WTC11 (cell line): ENCODE measurements at regions not wholly inside any gene's neighbourhood (a gene's known extent, or its start where the extent isn't known, plus 50 kb on each side); places are given as distances from the start of the nearest gene placed in this dataset.

ENCODE experiments used
- ATAC-seq: fragments of 200-7000 bp; cut with Tn5 transposase; 2 replicates; pipeline ENCODE4 v1.10.0; 2021; ENCODE audit warnings: mild to moderate bottlenecking, moderate library complexity
- CTCF ChIA-PET: fragments of 300-600 bp; sonication (Branson Sonifier 250); formaldehyde crosslinking; loops from one replicate; lab custom pipeline; 2021; ENCODE audit warnings: antibody characterized with exemption; lab: Charles Lee
- POLR2A ChIA-PET: fragments of 350-600 bp; sonication (Branson Sonifier 250); formaldehyde crosslinking; loops from one replicate; lab custom pipeline; 2021; ENCODE audit warnings: antibody characterized with exemption; lab: Charles Lee
- DNase-seq: peaks from one replicate; pipeline ENCODE4 v3.0.0; 2021; ENCODE audit warnings: low spot score
- H3K27ac Mint-ChIP-seq: 2 replicates; pipeline ENCODE4 v1.8.0; 2021; ENCODE audit warnings: mixed read lengths
- H3K27me3 Mint-ChIP-seq: 2 replicates; pipeline ENCODE4 v1.8.0; 2021; ENCODE audit warnings: low read depth, mild to moderate bottlenecking, moderate library complexity, mixed read lengths
- H3K36me3 Mint-ChIP-seq: 2 replicates; pipeline ENCODE4 v1.8.0; 2021; ENCODE audit warnings: mixed read lengths
- H3K4me1 Mint-ChIP-seq: 2 replicates; pipeline ENCODE4 v1.8.0; 2022; ENCODE audit warnings: mixed read lengths
- H3K4me3 Mint-ChIP-seq: 2 replicates; pipeline ENCODE4 v1.8.0; 2021; ENCODE audit warnings: mild to moderate bottlenecking, moderate library complexity, mixed read lengths
- H3K9me3 Mint-ChIP-seq: 2 replicates; pipeline ENCODE4 v1.8.0; 2021; ENCODE audit warnings: mixed read lengths
- ARID4B ChIP-seq: sonication (generic); formaldehyde crosslinking; IDR thresholded peaks from 2 replicates; pipeline ENCODE4 v1.8.0; 2023; ENCODE audit warnings: missing genetic modification reagents, mild to moderate bottlenecking, borderline replicate concordance
- ATF3 ChIP-seq: sonication (generic); formaldehyde crosslinking; conservative IDR thresholded peaks from 2 replicates; pipeline ENCODE4 v1.8.1; 2022; ENCODE audit warnings: mild to moderate bottlenecking, missing genetic modification reagents
- CDX4 ChIP-seq: fragments of 250-450 bp; sonication (Bioruptor Pico); IDR thresholded peaks from 2 replicates; pipeline ENCODE4 v1.9.0; 2021; ENCODE audit warnings: moderate library complexity, mild to moderate bottlenecking, inconsistent platforms, borderline replicate concordance
- E2F4 ChIP-seq: sonication (generic); formaldehyde crosslinking; IDR thresholded peaks from 2 replicates; pipeline ENCODE4 v1.8.1; 2022; ENCODE audit warnings: low read depth, mild to moderate bottlenecking, moderate library complexity, missing genetic modification reagents, borderline replicate concordance
- E2F5 ChIP-seq: sonication (generic); formaldehyde crosslinking; IDR thresholded peaks from 2 replicates; pipeline ENCODE4 v1.8.1; 2022; ENCODE audit warnings: mild to moderate bottlenecking, moderate library complexity, missing genetic modification reagents
- FOXP4 ChIP-seq: sonication (generic); formaldehyde crosslinking; IDR thresholded peaks from 2 replicates; pipeline ENCODE4 v1.8.0; 2022; ENCODE audit warnings: mild to moderate bottlenecking, missing genetic modification reagents
- GRHL2 ChIP-seq: fragments of 250-450 bp; sonication (Bioruptor Pico); IDR thresholded peaks from 2 replicates; pipeline ENCODE4 v1.8.0; 2022; ENCODE audit warnings: mild to moderate bottlenecking, moderate library complexity; ENCODE audit not compliant: insufficient replicate concordance, severe bottlenecking
- HMGA2 ChIP-seq: fragments of 250-450 bp; sonication (Bioruptor Pico); IDR thresholded peaks from 2 replicates; pipeline ENCODE4 v1.4.0; 2021; ENCODE audit warnings: mild to moderate bottlenecking, moderate library complexity
- HMGXB4 ChIP-seq: sonication (generic); formaldehyde crosslinking; IDR thresholded peaks from 2 replicates; pipeline ENCODE4 v1.8.1; 2023; ENCODE audit warnings: mild to moderate bottlenecking, moderate library complexity, missing genetic modification reagents
- MXD4 ChIP-seq: fragments of 250-450 bp; sonication (Bioruptor Pico); IDR thresholded peaks from 2 replicates; pipeline ENCODE4 v1.8.0; 2021; ENCODE audit warnings: mild to moderate bottlenecking, moderate library complexity, borderline replicate concordance
- SOX15 ChIP-seq: fragments of 250-450 bp; sonication (Bioruptor Pico); IDR thresholded peaks from 2 replicates; pipeline ENCODE4 v1.9.0; 2021; ENCODE audit warnings: mild to moderate bottlenecking
- ZBTB21 ChIP-seq: sonication (generic); formaldehyde crosslinking; IDR thresholded peaks from 2 replicates; pipeline ENCODE4 v1.8.1; 2023; ENCODE audit warnings: mild to moderate bottlenecking, missing genetic modification reagents, borderline replicate concordance
- ZBTB43 ChIP-seq: sonication (generic); formaldehyde crosslinking; IDR thresholded peaks from 2 replicates; pipeline ENCODE4 v1.8.1; 2023; ENCODE audit warnings: mild to moderate bottlenecking, missing genetic modification reagents
- ZNF263 ChIP-seq: sonication (generic); formaldehyde crosslinking; IDR thresholded peaks from 2 replicates; pipeline ENCODE4 v1.8.1; 2022; ENCODE audit warnings: low read depth, mild to moderate bottlenecking, moderate library complexity, missing genetic modification reagents
- ZNF532 ChIP-seq: fragments of 250-450 bp; sonication (Bioruptor Pico); IDR thresholded peaks from 2 replicates; pipeline ENCODE4 v1.9.0; 2021; ENCODE audit warnings: mild to moderate bottlenecking, borderline replicate concordance

- no peak for TF ChIP-seq E2F4
Measured at GRCh38 chrX:112997991-112998390, 157.4 kb upstream of the AMOT start (continued).

- no peaks in the 10 kb centered on the region for H3K27me3 Mint-ChIP-seq
- ATAC-seq, result no peak
- H3K27ac Mint-ChIP-seq, result no peak overlapping the region
- TF ChIP-seq E2F5 (CRISPR knock-in tag) (no peak), GRHL2 (no peak), FOXP4 (no peak), HMGA2 (CRISPR knock-in tag) (no peak), ARID4B (CRISPR knock-in tag) (no peak), MXD4 (CRISPR knock-in tag) (no peak), ATF3 (no peak), ZBTB43 (CRISPR knock-in tag) (no peak), HMGXB4 (no peak), ZNF532 (no peak), ZBTB21 (CRISPR knock-in tag) (no peak), SOX15 (no peak), CDX4 (CRISPR knock-in tag) (no peak), ZNF263 (CRISPR knock-in tag) (no peak)
- DNase-seq, result no peak
- H3K4me1 Mint-ChIP-seq, result peaks cover 5% of the 10 kb centered on the region; the same call in 1 of the 2 replicates
- no peaks in the 10 kb centered on the region for H3K36me3 Mint-ChIP-seq
- CTCF ChIA-PET, result no interaction called here
- POLR2A ChIA-PET, result no interaction called here
- no peaks in the 10 kb centered on the region for H3K9me3 Mint-ChIP-seq
- H3K4me3 Mint-ChIP-seq, result no peak overlapping the region
Measured at GRCh38 chrX:112991801-112992200, 151.2 kb upstream of the AMOT start.
